ENCODE measurements at regions not wholly inside any gene's neighbourhood (a gene's known extent, or its start where the extent isn't known, plus 50 kb on each side); places are given as distances from the start of the nearest gene placed in this dataset.

DNA sequence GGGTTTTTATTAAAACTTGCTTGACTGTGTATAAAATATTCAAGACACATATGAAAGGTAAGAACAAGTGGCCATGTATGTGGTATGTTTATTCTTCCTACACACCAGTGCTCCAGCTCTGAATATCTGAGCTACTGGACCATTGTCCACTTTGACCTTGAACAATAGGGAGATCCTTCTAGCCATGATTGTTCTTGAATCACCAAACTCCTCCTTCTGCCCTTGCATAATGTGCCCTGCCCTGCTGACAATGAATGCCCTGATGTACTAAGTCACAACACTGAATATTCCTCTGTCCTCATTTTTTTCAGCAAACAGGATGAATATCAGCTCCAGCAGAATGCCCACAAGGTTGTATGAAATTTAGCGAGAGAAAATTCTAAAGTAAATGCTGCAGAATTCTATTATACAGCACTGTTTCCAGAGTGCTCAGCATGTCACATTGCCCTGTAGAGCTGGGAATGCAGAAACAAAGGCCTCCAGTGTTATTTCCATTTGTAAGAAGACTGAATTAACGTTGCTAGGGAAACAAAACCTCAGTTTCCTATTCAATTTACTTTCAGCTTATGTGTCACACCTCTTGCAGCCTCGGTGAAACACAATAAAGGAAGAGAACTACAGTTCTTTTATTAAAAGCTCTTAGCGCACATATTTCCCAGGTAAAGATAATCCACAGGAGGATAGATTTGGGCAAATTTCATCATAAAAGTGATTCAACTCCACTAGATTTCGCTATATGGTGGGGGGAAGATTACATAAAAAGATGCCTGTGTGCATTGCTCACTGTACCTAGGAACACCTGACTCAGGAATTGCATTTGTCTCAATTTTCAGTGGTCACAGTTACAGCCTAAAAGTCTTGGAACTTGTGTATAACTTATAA is 187.4 kb upstream of the ATP1B1 start:
- H3K4me1 ChIP-seq (ENCODE audit: insufficient read depth, low read length), result peaks cover 29% of the 10 kb centered on the region
- H3K27me3 ChIP-seq (ENCODE audit: insufficient read depth, low read length), result no peaks in the 10 kb centered on the region
- no peak overlapping the region for H3K9ac ChIP-seq (ENCODE audit: low read depth, low read length)
- no peak overlapping the region for H3K4me3 ChIP-seq (ENCODE audit: low read length)
- peak overlapping the region; percentile 56; the same call in 1 of the 2 replicates for H3K27ac ChIP-seq (ENCODE audit: low read depth, low read length)
- H3K36me3 ChIP-seq (ENCODE audit: insufficient read depth, low read length), result no peaks in the 10 kb centered on the region
- 53% methylated on average over 5 of the region's 5 CpGs for WGBS
- H3K9me3 ChIP-seq (ENCODE audit: insufficient read depth, low read depth, low read length), result no peaks in the 10 kb centered on the region

DNA sequence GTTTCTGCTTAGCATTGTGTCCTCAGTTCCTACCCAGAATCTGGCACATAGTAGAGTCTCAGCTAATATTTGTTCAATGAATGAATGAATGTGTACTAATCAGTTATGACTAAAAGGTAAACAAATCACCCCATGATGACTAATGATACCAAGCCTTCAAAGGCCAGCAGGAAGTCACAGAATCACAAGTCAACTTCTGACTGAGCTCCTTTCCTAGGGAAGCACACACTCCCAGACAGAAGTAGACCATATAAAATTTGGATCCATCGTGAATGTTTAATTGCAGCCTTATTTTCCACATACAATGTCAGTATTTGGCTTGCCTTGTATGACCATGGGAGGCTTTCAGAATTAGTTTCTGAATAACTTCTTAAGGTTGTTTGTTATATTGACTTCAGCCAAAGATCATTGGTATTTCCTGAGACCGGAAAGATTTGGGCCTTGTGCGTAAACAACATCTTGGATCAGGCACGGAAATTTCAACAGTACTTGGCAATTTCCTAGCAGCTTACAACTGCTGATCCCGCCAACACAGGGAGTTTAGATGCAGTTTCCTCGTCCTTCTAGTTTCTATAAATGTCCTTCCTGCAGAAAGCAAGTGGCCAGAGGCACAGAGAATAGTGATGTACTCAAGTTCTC is 185.9 kb upstream of the ATP1B1 start:
- Histone ChIP-seq H3K36me3 (ENCODE audit: insufficient read depth, low read length) (no peaks in the 10 kb centered on the region), H3K9ac (ENCODE audit: low read depth, low read length) (no peak overlapping the region), H3K4me3 (ENCODE audit: low read length) (no peak overlapping the region), H3K27me3 (ENCODE audit: insufficient read depth, low read length) (no peaks in the 10 kb centered on the region), H3K27ac (ENCODE audit: low read depth, low read length) (no peak overlapping the region), H3K9me3 (ENCODE audit: insufficient read depth, low read depth, low read length) (no peaks in the 10 kb centered on the region), H3K4me1 (ENCODE audit: insufficient read depth, low read length) (peaks cover 29% of the 10 kb centered on the region)
- WGBS, result 93% methylated on average over 6 of the region's 6 CpGs

DNA sequence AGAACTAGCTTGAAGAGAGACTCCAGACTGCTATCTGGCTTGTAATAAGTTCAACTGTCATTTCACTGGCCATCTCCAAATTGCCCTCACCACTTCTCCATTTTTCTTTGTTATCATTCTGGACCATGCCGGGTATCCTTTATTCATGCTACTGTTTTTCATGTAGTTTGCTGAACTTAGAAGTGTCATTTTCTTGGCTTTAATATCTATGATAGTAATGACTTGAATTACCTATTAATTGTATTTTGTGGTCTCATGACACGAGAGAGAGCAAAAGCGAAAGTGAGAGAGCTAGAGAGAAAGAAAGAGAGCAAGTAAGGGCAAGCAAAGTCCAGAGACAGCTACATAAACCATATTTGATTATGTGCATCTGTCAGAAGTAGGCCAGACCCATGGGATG is 184.9 kb upstream of the ATP1B1 start:
- H3K9me3 ChIP-seq (ENCODE audit: insufficient read depth, low read depth, low read length), result no peaks in the 10 kb centered on the region
- H3K27ac ChIP-seq (ENCODE audit: low read depth, low read length), result no peak overlapping the region
- no peak overlapping the region for H3K9ac ChIP-seq (ENCODE audit: low read depth, low read length)
- 93% methylated on average over 3 of the region's 3 CpGs for WGBS
- no peak overlapping the region for H3K4me3 ChIP-seq (ENCODE audit: low read length)
- H3K27me3 ChIP-seq (ENCODE audit: insufficient read depth, low read length), result no peaks in the 10 kb centered on the region
- H3K36me3 ChIP-seq (ENCODE audit: insufficient read depth, low read length), result no peaks in the 10 kb centered on the region
- peaks cover 29% of the 10 kb centered on the region for H3K4me1 ChIP-seq (ENCODE audit: insufficient read depth, low read length)

DNA sequence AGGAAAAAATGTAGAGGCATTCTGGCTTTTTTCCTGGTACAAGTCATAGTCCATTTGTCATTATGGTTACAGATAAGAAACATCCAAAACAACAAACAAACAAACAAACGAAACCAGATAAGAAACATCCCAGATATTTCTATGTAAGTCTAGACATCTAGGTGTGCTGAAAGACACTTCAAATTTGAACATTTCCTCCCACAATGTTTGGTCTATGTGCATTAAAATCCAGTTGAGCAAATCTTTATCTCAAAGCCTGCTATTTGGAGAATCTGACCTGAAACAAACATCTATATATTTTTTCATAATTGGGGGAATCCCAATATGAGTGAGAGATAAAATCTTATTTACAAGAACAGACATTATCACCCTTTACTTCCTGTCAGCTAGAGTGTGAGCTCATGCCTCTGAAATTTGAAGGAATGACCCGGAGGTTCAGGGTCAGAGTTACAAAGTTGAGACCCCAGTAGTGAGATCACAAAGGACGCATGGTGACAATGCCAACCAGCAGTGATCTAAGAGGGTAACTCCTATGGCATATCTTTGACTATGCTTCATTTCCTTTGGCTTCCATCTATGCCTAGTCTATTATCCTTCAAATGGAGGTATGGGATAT is 182.9 kb upstream of the ATP1B1 start:
- Histone ChIP-seq H3K9ac (ENCODE audit: low read depth, low read length) (no peak overlapping the region), H3K4me3 (ENCODE audit: low read length) (no peak overlapping the region), H3K36me3 (ENCODE audit: insufficient read depth, low read length) (no peaks in the 10 kb centered on the region), H3K27me3 (ENCODE audit: insufficient read depth, low read length) (no peaks in the 10 kb centered on the region), H3K9me3 (ENCODE audit: insufficient read depth, low read depth, low read length) (no peaks in the 10 kb centered on the region), H3K27ac (ENCODE audit: low read depth, low read length) (no peak overlapping the region), H3K4me1 (ENCODE audit: insufficient read depth, low read length) (peaks cover 14% of the 10 kb centered on the region)
- WGBS, result 90% methylated on average over 3 of the region's 3 CpGs

DNA sequence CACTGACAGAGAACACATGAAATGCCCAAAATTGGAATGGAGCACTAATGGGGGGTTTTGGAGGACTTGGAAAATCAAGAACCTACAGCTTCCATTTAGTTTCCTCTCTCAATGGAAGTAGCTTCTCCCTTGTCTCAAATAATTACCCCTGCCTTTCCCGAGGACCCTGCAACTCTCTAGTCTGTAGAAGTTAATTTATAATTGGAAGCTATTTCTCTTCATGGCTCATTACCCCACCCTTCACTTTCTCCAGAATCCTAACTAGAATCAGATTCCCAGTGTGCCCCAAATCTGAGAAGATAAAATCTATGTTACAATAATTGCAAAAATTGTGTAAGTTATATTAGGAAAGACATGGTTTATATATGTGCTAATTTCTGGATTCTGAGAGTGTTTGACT is 181.5 kb upstream of the ATP1B1 start:
- Histone ChIP-seq H3K27ac (ENCODE audit: low read depth, low read length) (no peak overlapping the region), H3K4me1 (ENCODE audit: insufficient read depth, low read length) (peaks cover under 1% of the 10 kb centered on the region; the same call in 1 of the 2 replicates), H3K4me3 (ENCODE audit: low read length) (no peak overlapping the region), H3K9ac (ENCODE audit: low read depth, low read length) (no peak overlapping the region), H3K9me3 (ENCODE audit: insufficient read depth, low read depth, low read length) (no peaks in the 10 kb centered on the region), H3K27me3 (ENCODE audit: insufficient read depth, low read length) (no peaks in the 10 kb centered on the region), H3K36me3 (ENCODE audit: insufficient read depth, low read length) (no peaks in the 10 kb centered on the region)
- WGBS, result no CpG with 5 or more reads among the region's 1 CpG

DNA sequence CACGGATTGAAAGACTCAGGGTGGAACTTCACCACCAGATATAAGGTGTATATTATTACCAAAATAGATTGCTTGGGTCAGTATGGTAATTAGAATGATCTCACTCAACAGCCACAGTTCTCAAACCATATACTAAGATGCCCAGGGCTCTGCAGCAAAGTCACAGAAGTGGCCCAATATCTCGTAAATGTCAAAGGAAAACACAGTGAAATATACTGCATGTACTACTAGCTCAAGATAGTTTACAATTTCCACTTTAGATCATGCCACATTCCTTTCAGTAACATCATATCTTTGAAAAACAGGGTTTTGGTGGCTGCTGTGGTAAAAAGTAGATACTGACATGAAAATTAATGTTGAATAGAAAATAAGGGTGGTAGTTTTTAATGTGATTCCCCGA is 180.3 kb upstream of the ATP1B1 start:
- H3K9ac ChIP-seq (ENCODE audit: low read depth, low read length), result no peak overlapping the region
- no peak overlapping the region for H3K27ac ChIP-seq (ENCODE audit: low read depth, low read length)
- H3K4me1 ChIP-seq (ENCODE audit: insufficient read depth, low read length), result no peaks in the 10 kb centered on the region
- H3K9me3 ChIP-seq (ENCODE audit: insufficient read depth, low read depth, low read length), result no peaks in the 10 kb centered on the region
- H3K36me3 ChIP-seq (ENCODE audit: insufficient read depth, low read length), result no peaks in the 10 kb centered on the region
- H3K27me3 ChIP-seq (ENCODE audit: insufficient read depth, low read length), result no peaks in the 10 kb centered on the region
- WGBS, result 83% methylated on average over 2 of the region's 3 CpGs
- no peak overlapping the region for H3K4me3 ChIP-seq (ENCODE audit: low read length)

DNA sequence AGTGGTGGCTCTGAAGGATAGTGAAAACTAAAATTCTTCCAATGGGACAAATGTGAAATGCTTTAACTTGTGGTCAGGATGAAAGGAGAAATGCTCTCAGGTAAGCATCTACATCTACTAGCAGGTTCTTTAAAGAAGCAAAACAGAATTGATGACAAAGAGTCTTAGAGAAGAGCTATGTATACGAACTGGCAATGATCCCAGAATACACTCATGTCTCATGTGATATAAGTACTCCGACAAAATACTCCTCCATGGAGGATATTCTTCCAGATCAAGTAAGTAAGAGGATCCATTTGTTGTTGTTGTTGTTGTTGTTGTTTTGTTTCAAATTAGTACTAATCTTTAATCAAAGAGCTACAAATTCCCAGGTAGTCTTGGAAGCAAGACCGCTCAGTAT is 174.0 kb upstream of the ATP1B1 start:
- Histone ChIP-seq H3K4me3 (ENCODE audit: low read length) (no peak overlapping the region), H3K9me3 (ENCODE audit: insufficient read depth, low read depth, low read length) (no peaks in the 10 kb centered on the region), H3K36me3 (ENCODE audit: insufficient read depth, low read length) (no peaks in the 10 kb centered on the region), H3K9ac (ENCODE audit: low read depth, low read length) (no peak overlapping the region), H3K27ac (ENCODE audit: low read depth, low read length) (no peak overlapping the region), H3K4me1 (ENCODE audit: insufficient read depth, low read length) (no peaks in the 10 kb centered on the region), H3K27me3 (ENCODE audit: insufficient read depth, low read length) (no peaks in the 10 kb centered on the region)
- 95% methylated on average over 2 of the region's 3 CpGs for WGBS

DNA sequence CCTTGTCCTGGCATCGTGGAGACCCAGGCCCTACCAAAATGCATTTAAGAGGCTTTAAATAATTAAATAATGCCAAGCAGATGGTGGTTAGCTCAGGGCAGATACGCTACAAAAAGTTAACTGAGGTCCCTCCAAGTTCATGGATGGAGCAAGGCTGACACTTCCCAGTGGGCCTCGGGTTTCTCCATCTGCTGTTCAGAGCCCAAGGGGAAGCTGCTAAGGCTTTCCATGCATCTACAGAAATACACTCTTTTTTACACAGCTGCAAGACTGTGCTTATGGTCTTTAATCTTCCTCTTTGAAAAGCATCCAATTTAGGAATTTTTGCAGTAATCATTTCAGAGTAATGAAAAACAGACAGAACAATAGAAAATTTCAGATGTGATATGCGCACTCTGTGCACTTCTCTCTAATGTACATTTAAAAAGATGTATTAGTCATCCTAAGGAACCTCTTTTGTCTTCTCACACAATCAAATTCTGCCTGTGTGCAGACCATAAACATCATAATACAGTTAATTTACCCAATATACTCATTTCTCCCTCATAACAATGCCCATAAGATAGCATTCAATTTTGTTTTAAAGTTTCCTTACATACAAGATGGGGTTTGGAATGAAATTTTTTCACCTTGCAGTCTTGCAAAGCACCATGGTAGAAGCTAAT is 173.2 kb upstream of the ATP1B1 start:
- no peak overlapping the region for H3K9ac ChIP-seq (ENCODE audit: low read depth, low read length)
- no peaks in the 10 kb centered on the region for H3K36me3 ChIP-seq (ENCODE audit: insufficient read depth, low read length)
- WGBS, result 97% methylated on average over 4 of the region's 4 CpGs
- H3K9me3 ChIP-seq (ENCODE audit: insufficient read depth, low read depth, low read length), result no peaks in the 10 kb centered on the region
- H3K27me3 ChIP-seq (ENCODE audit: insufficient read depth, low read length), result no peaks in the 10 kb centered on the region
- no peaks in the 10 kb centered on the region for H3K4me1 ChIP-seq (ENCODE audit: insufficient read depth, low read length)
- no peak overlapping the region for H3K4me3 ChIP-seq (ENCODE audit: low read length)
- H3K27ac ChIP-seq (ENCODE audit: low read depth, low read length), result no peak overlapping the region

DNA sequence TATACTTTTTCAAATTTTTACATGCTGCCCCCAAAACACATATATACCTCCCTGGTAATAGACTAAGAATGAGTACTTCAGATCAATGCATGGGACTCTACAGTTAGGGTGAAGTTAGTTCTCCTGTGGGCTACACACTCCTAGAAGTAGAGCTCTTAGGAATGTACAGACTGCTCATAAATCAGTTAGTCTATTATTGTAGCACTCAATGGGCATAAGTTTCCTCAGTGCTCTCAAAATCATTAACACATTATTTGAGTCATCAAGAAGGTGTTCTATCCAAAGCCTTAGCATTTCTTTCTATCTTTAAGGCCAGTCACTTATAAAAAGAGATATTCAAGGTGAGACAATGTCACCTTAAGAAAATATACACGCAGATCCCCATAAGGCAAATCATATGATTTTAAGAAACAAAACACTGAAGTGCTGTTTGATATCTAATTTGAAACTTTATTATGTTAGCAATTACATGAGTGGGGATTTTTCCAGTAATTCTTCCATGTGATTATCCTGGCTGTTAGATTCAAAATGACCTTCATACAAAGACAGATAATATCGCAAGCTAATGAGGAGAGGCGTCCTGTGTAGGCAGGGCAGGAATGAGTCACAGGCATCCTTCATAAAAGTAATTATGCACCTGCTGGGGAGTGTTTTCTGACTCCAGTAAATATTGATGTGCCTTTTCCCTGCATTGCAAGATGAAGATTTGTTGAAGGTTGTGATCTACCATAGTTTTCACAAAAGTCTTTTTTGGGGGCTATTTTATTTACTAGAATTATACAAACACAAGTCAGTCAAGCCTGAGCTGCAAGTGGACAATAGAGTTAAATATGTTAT is 167.2 kb upstream of the ATP1B1 start:
- Histone ChIP-seq H3K9ac (ENCODE audit: low read depth, low read length) (no peak overlapping the region), H3K36me3 (ENCODE audit: insufficient read depth, low read length) (no peaks in the 10 kb centered on the region), H3K27ac (ENCODE audit: low read depth, low read length) (no peak overlapping the region), H3K4me1 (ENCODE audit: insufficient read depth, low read length) (0 out of 2 replicates have a peak, but pooled peaks cover 3% of the 10 kb centered on the region), H3K4me3 (ENCODE audit: low read length) (no peak overlapping the region), H3K27me3 (ENCODE audit: insufficient read depth, low read length) (no peaks in the 10 kb centered on the region), H3K9me3 (ENCODE audit: insufficient read depth, low read depth, low read length) (no peaks in the 10 kb centered on the region)
- WGBS, result 88% methylated on average over 2 of the region's 3 CpGs

DNA sequence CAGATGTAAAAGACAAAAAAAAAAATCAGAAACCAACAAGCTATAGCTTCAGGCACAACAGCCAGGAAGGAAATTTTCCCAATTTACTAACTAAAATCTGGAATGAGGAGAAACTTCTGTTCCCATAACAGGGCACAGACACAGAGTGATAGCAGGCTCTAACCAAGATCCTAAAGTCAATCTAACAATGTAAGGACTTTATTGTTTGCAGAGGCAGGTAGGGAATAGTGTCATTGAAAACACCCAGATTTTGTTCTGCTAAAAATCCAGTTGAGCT is 166.6 kb upstream of the ATP1B1 start:
- H3K36me3 ChIP-seq (ENCODE audit: insufficient read depth, low read length), result no peaks in the 10 kb centered on the region

More for the DNA sequence above, 166.6 kb upstream of the ATP1B1 start:
- Histone ChIP-seq H3K27ac (ENCODE audit: low read depth, low read length) (no peak overlapping the region), H3K9ac (ENCODE audit: low read depth, low read length) (no peak overlapping the region), H3K27me3 (ENCODE audit: insufficient read depth, low read length) (no peaks in the 10 kb centered on the region), H3K4me1 (ENCODE audit: insufficient read depth, low read length) (0 out of 2 replicates have a peak, but pooled peaks cover 3% of the 10 kb centered on the region), H3K4me3 (ENCODE audit: low read length) (no peak overlapping the region), H3K9me3 (ENCODE audit: insufficient read depth, low read depth, low read length) (no peaks in the 10 kb centered on the region)

Measured in HUES64 (cell line).